Osteoblast (primary cell): ENCODE measurements at regions not wholly inside any gene's neighbourhood (a gene's known extent, or its start where the extent isn't known, plus 50 kb on each side); places are given as distances from the start of the nearest gene placed in this dataset.

Source experiments
- DNase-seq: peaks from one replicate; pipeline ENCODE4 v3.0.0; 2011; ENCODE audit warnings: low spot score, mixed read lengths; ENCODE audit not compliant: insufficient read length; ENCODE audit errors: missing footprints
- H2AFZ ChIP-seq: 2 replicates; pipeline ENCODE4 v1.6.0; 2011; ENCODE audit warnings: mild to moderate bottlenecking, low read length
- H3K27ac ChIP-seq: 2 replicates; pipeline ENCODE4 v1.5.1; 2011; ENCODE audit warnings: mild to moderate bottlenecking, low read depth, low read length, moderate library complexity
- H3K27me3 ChIP-seq: 2 replicates; pipeline ENCODE4 v1.6.0; 2012; ENCODE audit warnings: mild to moderate bottlenecking, control low read depth, inconsistent platforms, low read length, moderate library complexity; ENCODE audit not compliant: insufficient read depth
- H3K36me3 ChIP-seq: 2 replicates; pipeline ENCODE4 v1.5.1; 2011; ENCODE audit warnings: mild to moderate bottlenecking, low read length, control low read depth, moderate library complexity; ENCODE audit not compliant: insufficient read depth
- H3K4me1 ChIP-seq: 2 replicates; pipeline ENCODE4 v1.5.1; 2011; ENCODE audit warnings: mild to moderate bottlenecking, low read length, control low read depth, moderate library complexity; ENCODE audit not compliant: insufficient read depth
- H3K4me2 ChIP-seq: 2 replicates; pipeline ENCODE4 v1.6.0; 2011; ENCODE audit warnings: mild to moderate bottlenecking, low read length; ENCODE audit not compliant: insufficient read depth
- H3K4me3 ChIP-seq: fragments of 200-600 bp; sonication (generic); 3 replicates; pipeline ENCODE4 v1.5.1; 2012; ENCODE audit warnings: mild to moderate bottlenecking, low read length, inconsistent platforms; ENCODE audit not compliant: insufficient read depth
- H3K79me2 ChIP-seq: 2 replicates; pipeline ENCODE4 v1.6.0; 2012; ENCODE audit warnings: mild to moderate bottlenecking, low read length, control low read depth, inconsistent platforms; ENCODE audit not compliant: insufficient read depth
- H3K9me3 ChIP-seq: 2 replicates; pipeline ENCODE4 v1.5.1; 2011; ENCODE audit warnings: low read depth, low read length, control low read depth
- H4K20me1 ChIP-seq: 2 replicates; pipeline ENCODE4 v1.6.0; 2012; ENCODE audit warnings: mild to moderate bottlenecking, low read length, control low read depth; ENCODE audit not compliant: insufficient read depth
- TF ChIP-seq, protein P1 (sequence below): IDR thresholded peaks from 2 replicates; pipeline ENCODE4 v1.5.1; 2011; ENCODE audit warnings: mild to moderate bottlenecking, low read depth, low read length, moderate library complexity; ENCODE audit errors: extremely low read depth

- H2AFZ ChIP-seq, result no peak overlapping the region
- no peak overlapping the region for H3K4me2 ChIP-seq
- no peaks in the 10 kb centered on the region for H3K27me3 ChIP-seq
- H3K27ac ChIP-seq, result no peak overlapping the region
- H3K4me1 ChIP-seq, result no peaks in the 10 kb centered on the region
- H3K4me3 ChIP-seq, result no peak overlapping the region
- H4K20me1 ChIP-seq, result no peaks in the 10 kb centered on the region
- no peaks in the 10 kb centered on the region for H3K9me3 ChIP-seq
- DNase-seq, result peak; percentile 78
- H3K79me2 ChIP-seq, result no peaks in the 10 kb centered on the region
- no peaks in the 10 kb centered on the region for H3K36me3 ChIP-seq
- TF ChIP-seq, protein P1, sequence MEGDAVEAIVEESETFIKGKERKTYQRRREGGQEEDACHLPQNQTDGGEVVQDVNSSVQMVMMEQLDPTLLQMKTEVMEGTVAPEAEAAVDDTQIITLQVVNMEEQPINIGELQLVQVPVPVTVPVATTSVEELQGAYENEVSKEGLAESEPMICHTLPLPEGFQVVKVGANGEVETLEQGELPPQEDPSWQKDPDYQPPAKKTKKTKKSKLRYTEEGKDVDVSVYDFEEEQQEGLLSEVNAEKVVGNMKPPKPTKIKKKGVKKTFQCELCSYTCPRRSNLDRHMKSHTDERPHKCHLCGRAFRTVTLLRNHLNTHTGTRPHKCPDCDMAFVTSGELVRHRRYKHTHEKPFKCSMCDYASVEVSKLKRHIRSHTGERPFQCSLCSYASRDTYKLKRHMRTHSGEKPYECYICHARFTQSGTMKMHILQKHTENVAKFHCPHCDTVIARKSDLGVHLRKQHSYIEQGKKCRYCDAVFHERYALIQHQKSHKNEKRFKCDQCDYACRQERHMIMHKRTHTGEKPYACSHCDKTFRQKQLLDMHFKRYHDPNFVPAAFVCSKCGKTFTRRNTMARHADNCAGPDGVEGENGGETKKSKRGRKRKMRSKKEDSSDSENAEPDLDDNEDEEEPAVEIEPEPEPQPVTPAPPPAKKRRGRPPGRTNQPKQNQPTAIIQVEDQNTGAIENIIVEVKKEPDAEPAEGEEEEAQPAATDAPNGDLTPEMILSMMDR, result no peak
Measured at GRCh38 chr4:188804861-188805260, 665.6 kb downstream of the TRIML1 start.

DNA sequence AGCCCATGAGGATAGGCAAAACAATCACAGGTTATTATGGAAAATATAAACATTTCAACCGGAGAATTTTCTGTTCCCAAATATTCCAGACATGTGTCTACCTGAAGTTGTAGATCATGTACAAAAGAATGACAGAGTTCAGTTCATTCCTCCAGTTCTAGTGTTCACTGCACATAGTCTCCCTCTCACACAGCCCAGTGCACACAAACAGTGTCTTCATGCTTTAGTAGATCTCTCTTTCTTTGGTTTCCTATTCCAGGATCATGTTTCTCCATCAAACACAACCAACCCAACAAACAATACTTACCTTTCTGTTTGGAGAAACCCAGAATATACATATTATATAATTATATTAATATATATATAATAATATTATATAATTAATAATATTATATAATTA lies 671.9 kb downstream of the TRIML1 start:
- Histone ChIP-seq H3K36me3 (no peaks in the 10 kb centered on the region), H3K79me2 (no peaks in the 10 kb centered on the region), H2AFZ (no peak overlapping the region), H3K9me3 (no peaks in the 10 kb centered on the region), H3K4me3 (no peak overlapping the region), H3K4me2 (no peak overlapping the region), H4K20me1 (no peaks in the 10 kb centered on the region), H3K4me1 (no peaks in the 10 kb centered on the region), H3K27ac (no peak overlapping the region), H3K27me3 (no peaks in the 10 kb centered on the region)
- DNase-seq, result no peak
- TF ChIP-seq, protein P1, result no peak

- no peaks in the 10 kb centered on the region for H4K20me1 ChIP-seq
Measured at GRCh38 chr4:188812644-188813043, 673.4 kb downstream of the TRIML1 start.

DNA sequence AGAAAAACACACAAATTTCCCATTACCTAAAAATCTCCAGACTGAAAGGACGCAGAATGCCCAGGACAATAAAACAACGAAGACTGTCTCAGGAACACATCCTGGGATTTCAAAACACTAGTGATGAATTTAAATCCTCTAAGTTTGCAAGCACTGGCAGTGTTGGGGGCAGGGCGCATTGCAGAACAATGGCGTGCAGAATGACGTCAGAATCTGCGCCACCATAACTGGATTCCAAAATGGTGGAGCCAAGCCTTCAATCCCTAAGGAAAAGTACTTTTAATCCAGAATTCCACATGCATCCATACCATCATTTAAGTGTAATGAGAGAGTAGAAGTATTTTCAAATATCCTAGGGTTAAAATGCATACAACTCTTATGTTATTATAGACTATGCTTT lies 679.1 kb downstream of the TRIML1 start:
- no peak overlapping the region for H2AFZ ChIP-seq
- H3K27ac ChIP-seq, result no peak overlapping the region
- H3K4me2 ChIP-seq, result no peak overlapping the region
- no peaks in the 10 kb centered on the region for H3K79me2 ChIP-seq
- no peaks in the 10 kb centered on the region for H3K9me3 ChIP-seq
- H3K27me3 ChIP-seq, result no peaks in the 10 kb centered on the region
- TF ChIP-seq, protein P1, result no peak
- no peak for DNase-seq
- H4K20me1 ChIP-seq, result no peaks in the 10 kb centered on the region
- H3K4me1 ChIP-seq, result no peaks in the 10 kb centered on the region
- H3K36me3 ChIP-seq, result no peaks in the 10 kb centered on the region
- H3K4me3 ChIP-seq, result no peak overlapping the region

More at GRCh38 chr4:188812644-188813043, 673.4 kb downstream of the TRIML1 start:
- Histone ChIP-seq H3K4me2 (no peak overlapping the region), H3K4me1 (no peaks in the 10 kb centered on the region), H3K27ac (no peak overlapping the region), H3K27me3 (no peaks in the 10 kb centered on the region), H3K4me3 (no peak overlapping the region), H3K36me3 (no peaks in the 10 kb centered on the region), H2AFZ (no peak overlapping the region), H3K9me3 (no peaks in the 10 kb centered on the region), H3K79me2 (no peaks in the 10 kb centered on the region)
- TF ChIP-seq, protein P1, result no peak
- no peak for DNase-seq
